ENCODE measurements at regions not wholly inside any gene's neighbourhood (a gene's known extent, or its start where the extent isn't known, plus 50 kb on each side); places are given as distances from the start of the nearest gene placed in this dataset.

DNA sequence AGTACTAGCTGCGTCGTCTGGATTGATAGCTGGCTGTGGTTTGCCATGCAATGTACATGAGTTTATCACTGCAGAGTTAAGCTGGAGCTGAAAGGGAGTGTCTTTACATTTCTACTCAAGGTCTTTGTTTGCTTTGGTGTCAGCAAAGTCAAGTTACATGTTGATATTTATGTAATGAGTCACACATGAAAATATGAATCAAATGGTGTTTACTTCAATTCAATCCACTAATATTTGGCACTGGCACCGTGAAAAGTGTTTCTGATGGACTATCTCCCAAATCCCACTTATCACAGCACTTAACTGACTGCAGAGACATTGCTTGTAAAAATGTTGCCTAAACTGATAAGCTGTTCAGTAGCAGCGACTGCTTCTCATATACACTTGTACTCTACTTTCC lies 395.9 kb downstream of the TFEC start:
- H3K27me3 ChIP-seq: no peaks in the 10 kb centered on the region
- no peak for TF ChIP-seq POLR2A (IDR thresholded peaks at IDR 0.05)
- TF ChIP-seq, protein P1, sequence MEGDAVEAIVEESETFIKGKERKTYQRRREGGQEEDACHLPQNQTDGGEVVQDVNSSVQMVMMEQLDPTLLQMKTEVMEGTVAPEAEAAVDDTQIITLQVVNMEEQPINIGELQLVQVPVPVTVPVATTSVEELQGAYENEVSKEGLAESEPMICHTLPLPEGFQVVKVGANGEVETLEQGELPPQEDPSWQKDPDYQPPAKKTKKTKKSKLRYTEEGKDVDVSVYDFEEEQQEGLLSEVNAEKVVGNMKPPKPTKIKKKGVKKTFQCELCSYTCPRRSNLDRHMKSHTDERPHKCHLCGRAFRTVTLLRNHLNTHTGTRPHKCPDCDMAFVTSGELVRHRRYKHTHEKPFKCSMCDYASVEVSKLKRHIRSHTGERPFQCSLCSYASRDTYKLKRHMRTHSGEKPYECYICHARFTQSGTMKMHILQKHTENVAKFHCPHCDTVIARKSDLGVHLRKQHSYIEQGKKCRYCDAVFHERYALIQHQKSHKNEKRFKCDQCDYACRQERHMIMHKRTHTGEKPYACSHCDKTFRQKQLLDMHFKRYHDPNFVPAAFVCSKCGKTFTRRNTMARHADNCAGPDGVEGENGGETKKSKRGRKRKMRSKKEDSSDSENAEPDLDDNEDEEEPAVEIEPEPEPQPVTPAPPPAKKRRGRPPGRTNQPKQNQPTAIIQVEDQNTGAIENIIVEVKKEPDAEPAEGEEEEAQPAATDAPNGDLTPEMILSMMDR (IDR thresholded peaks at IDR 0.05): no peak
- H3K36me3 ChIP-seq (replicated peaks in 1 of 2): no peaks in the 10 kb centered on the region
- DNase-seq: no peak
- no peaks in the 10 kb centered on the region for H3K9me3 ChIP-seq (replicated peaks in 1 of 3)
- no peak overlapping the region for H3K4me3 ChIP-seq
- no peaks in the 10 kb centered on the region for H3K4me1 ChIP-seq (replicated peaks in 1 of 2)
- WGBS, 4 donors: 23 to 44% (median 44%) methylated on average over 4 of the region's 4 CpGs
- H3K27ac ChIP-seq: no peak overlapping the region
- intact Hi-C loops (cut with DNase I): no loop called here

DNA sequence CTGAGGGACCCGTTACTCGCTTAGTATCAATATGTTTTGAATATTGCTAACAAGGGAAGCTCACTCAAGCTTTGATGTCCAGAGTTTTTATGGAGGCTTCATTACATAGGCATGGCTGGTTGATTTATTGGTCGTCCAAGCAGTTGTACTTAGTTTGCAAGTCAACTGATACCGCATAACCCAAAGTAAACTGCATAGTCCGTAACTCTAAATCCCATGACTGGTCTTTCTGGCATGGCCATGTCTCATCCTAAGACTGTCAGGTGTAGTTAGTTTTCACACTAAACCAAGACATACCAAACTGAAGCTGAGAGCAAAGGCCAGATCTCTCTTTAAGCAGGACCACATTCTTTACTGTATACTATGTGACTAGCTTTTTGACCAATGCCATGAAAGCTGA lies 397.9 kb downstream of the TFEC start:
- TF ChIP-seq, protein P1 (IDR thresholded peaks at IDR 0.05): no peak
- no peak for TF ChIP-seq POLR2A (IDR thresholded peaks at IDR 0.05)
- WGBS, 4 donors: 72 to 86% (median 84%) methylated on average over 5 of the region's 5 CpGs
- H3K27ac ChIP-seq: no peak overlapping the region
- H3K36me3 ChIP-seq (replicated peaks in 1 of 2): no peaks in the 10 kb centered on the region
- no peaks in the 10 kb centered on the region for H3K9me3 ChIP-seq (replicated peaks in 1 of 3)
- no peak for DNase-seq
- no peaks in the 10 kb centered on the region for H3K27me3 ChIP-seq
- no peak overlapping the region for H3K4me3 ChIP-seq
- intact Hi-C loops (cut with DNase I): no loop called here
- H3K4me1 ChIP-seq (replicated peaks in 1 of 2): no peaks in the 10 kb centered on the region

- H3K9me3 ChIP-seq (replicated peaks in 1 of 3): no peaks in the 10 kb centered on the region
- intact Hi-C loops (cut with DNase I): no loop called here
- H3K4me1 ChIP-seq (replicated peaks in 1 of 2): no peaks in the 10 kb centered on the region
- no peak for DNase-seq
- no peak overlapping the region for H3K4me3 ChIP-seq
- no peaks in the 10 kb centered on the region for H3K27me3 ChIP-seq
- H3K27ac ChIP-seq: no peak overlapping the region
- TF ChIP-seq, protein P1 (IDR thresholded peaks at IDR 0.05): no peak
- TF ChIP-seq POLR2A (IDR thresholded peaks at IDR 0.05): no peak
- no peaks in the 10 kb centered on the region for H3K36me3 ChIP-seq (replicated peaks in 1 of 2)
- 60 to 69% (median 65%) methylated on average over 6 of the region's 6 CpGs for WGBS, 4 donors
These were observed 398.8 kb downstream of the TFEC start for GRCh38 chr7:115631782-115632181.

GRCh38 chr7:115630049-115630448 lies 400.5 kb downstream of the TFEC start:
- TF ChIP-seq, protein P1 (IDR thresholded peaks at IDR 0.05): no peak
- no peak for TF ChIP-seq POLR2A (IDR thresholded peaks at IDR 0.05)
- DNase-seq: no peak
- Histone ChIP-seq H3K36me3 (replicated peaks in 1 of 2) (no peaks in the 10 kb centered on the region), H3K9me3 (replicated peaks in 1 of 3) (no peaks in the 10 kb centered on the region), H3K4me1 (replicated peaks in 1 of 2) (no peaks in the 10 kb centered on the region), H3K27ac (no peak overlapping the region), H3K4me3 (no peak overlapping the region), H3K27me3 (no peaks in the 10 kb centered on the region)
- intact Hi-C loops (cut with DNase I): no loop called here
- 77 to 90% (median 82%) methylated on average over 4 of the region's 4 CpGs for WGBS, 4 donors
